Thyroid gland (tissue), 4 donors: ENCODE measurements at regions not wholly inside any gene's neighbourhood (a gene's known extent, or its start where the extent isn't known, plus 50 kb on each side); places are given as distances from the start of the nearest gene placed in this dataset.

Source experiments
- DNase-seq, 2 donors: peaks; one replicate each; pipeline ENCODE4 v3.0.0-alpha.2; 2019
- H3K27ac ChIP-seq, 3 donors: fragments of 200-600 bp; sonication (generic); 1 replicate in 2 of 3; 2 replicates in 1 of 3; pipeline ENCODE4 v1.5.1; 2016 to 2019; ENCODE audit warnings: mild to moderate bottlenecking in 1 of 3, moderate library complexity in 1 of 3
- H3K27me3 ChIP-seq: fragments of 200-600 bp; sonication (generic); one replicate; pipeline ENCODE4 v1.5.1; 2019
- H3K36me3 ChIP-seq, 2 donors: fragments of 200-600 bp; sonication (generic); one replicate each; pipeline ENCODE4 v1.5.1; 2016 to 2019
- H3K4me1 ChIP-seq, 2 donors: fragments of 200-600 bp; sonication (generic); one replicate each; pipeline ENCODE4 v1.5.1; 2017 to 2019
- H3K4me3 ChIP-seq, 3 donors: fragments of 200-600 bp; sonication (generic); replicated peaks in 1 of 3; 1 replicate in 2 of 3; 2 replicates in 1 of 3; pipeline ENCODE4 v1.5.1; 2016; ENCODE audit warnings: mild to moderate bottlenecking in 1 of 3
- H3K9me3 ChIP-seq: fragments of 200-600 bp; sonication (generic); one replicate; pipeline ENCODE4 v1.5.1; 2017
- CTCF ChIP-seq, 6 experiments: fragments of 200-600 bp in 3 of 6; fragments of 450-650 bp in 3 of 6; sonication (generic) in 3 of 6; IDR thresholded peaks; one replicate each; pipeline ENCODE4 v1.5.1; 2016 to 2019; ENCODE audit warnings: antibody characterized with exemption in 6 of 6, mild to moderate bottlenecking in 2 of 6, inconsistent platforms in 1 of 6, moderate library complexity in 1 of 6
- POLR2A ChIP-seq, 2 donors: fragments of 450-650 bp; IDR thresholded peaks; one replicate each; pipeline ENCODE4 v1.6.1; 2017; ENCODE audit warnings: antibody characterized with exemption in 2 of 2, mild to moderate bottlenecking in 2 of 2, moderate library complexity in 1 of 2
- WGBS, 2 donors: methylation state at CpG; one replicate each; pipeline ENCODE4 v1.1.5; 2017; 5-methylcytosine and 5-hydroxymethylcytosine counted together
- intact Hi-C: fragments of 100-400 bp; cut with DNase I; formaldehyde crosslinking; loops from one replicate; pipeline ENCODE4 v1.15.1; 2023

GRCh38 chr10:31100662-31101061 lies 69.0 kb upstream of the ZNF438 start:
- Histone ChIP-seq H3K27ac (no peak overlapping the region), H3K36me3 (no peaks in the 10 kb centered on the region), H3K27me3 (no peaks in the 10 kb centered on the region), H3K4me1 (peaks cover 0 to 26% of the 10 kb centered on the region in 2 donors), H3K4me3 (no peak overlapping the region), H3K9me3 (no peaks in the 10 kb centered on the region)
- WGBS, 2 donors, result 96 to 98% methylated on average over 8 of the region's 8 CpGs
- DNase-seq, result no peak
- intact Hi-C loops, result no loop called here
- TF ChIP-seq CTCF (IDR thresholded peaks at IDR 0.05) (no peak), POLR2A (IDR thresholded peaks at IDR 0.05) (no peak)

GRCh38 chr10:31101123-31101522 lies 69.5 kb upstream of the ZNF438 start:
- Histone ChIP-seq H3K9me3 (no peaks in the 10 kb centered on the region), H3K36me3 (no peaks in the 10 kb centered on the region), H3K27ac (no peak overlapping the region), H3K27me3 (no peaks in the 10 kb centered on the region), H3K4me3 (no peak overlapping the region), H3K4me1 (peaks cover 0 to 26% of the 10 kb centered on the region in 2 donors)
- peak; percentile 73 to 79 for DNase-seq
- intact Hi-C loops, result no loop called here
- no peak for TF ChIP-seq CTCF (IDR thresholded peaks at IDR 0.05)
- TF ChIP-seq POLR2A (IDR thresholded peaks at IDR 0.05), result no peak
- WGBS, 2 donors, result 19 to 39% methylated on average over 4 of the region's 4 CpGs

- no peak for TF ChIP-seq POLR2A (IDR thresholded peaks at IDR 0.05)
- TF ChIP-seq CTCF (IDR thresholded peaks at IDR 0.05), result no peak
- 32 to 40% methylated on average over 2 of the region's 2 CpGs for WGBS, 2 donors
- Histone ChIP-seq H3K27ac (no peak overlapping the region), H3K9me3 (no peaks in the 10 kb centered on the region), H3K4me3 (no peak overlapping the region), H3K36me3 (no peaks in the 10 kb centered on the region), H3K4me1 (peaks cover 0 to 26% of the 10 kb centered on the region in 2 donors), H3K27me3 (no peaks in the 10 kb centered on the region)
- intact Hi-C loops, result no loop called here
- DNase-seq, result peak; percentile 38 to 46
These were observed 70.8 kb upstream of the ZNF438 start for GRCh38 chr10:31102421-31102820.

- Histone ChIP-seq H3K36me3 (no peaks in the 10 kb centered on the region), H3K27ac (no peak overlapping the region), H3K4me3 (no peak overlapping the region), H3K9me3 (no peaks in the 10 kb centered on the region), H3K27me3 (no peaks in the 10 kb centered on the region), H3K4me1 (peaks cover 0 to 26% of the 10 kb centered on the region in 2 donors)
- TF ChIP-seq POLR2A (IDR thresholded peaks at IDR 0.05) (no peak), CTCF (IDR thresholded peaks at IDR 0.05) (no peak)
- intact Hi-C loops, result no loop called here
- whole genome bisulfite sequencing, 2 donors, result 49 to 78% methylated on average over 3 of the region's 3 CpGs
- DNase-seq, result no peak
These were observed 71.4 kb upstream of the ZNF438 start for GRCh38 chr10:31103112-31103511.

- no peak overlapping the region for H3K27ac ChIP-seq
- intact Hi-C loops, result no loop called here
- 71 to 73% methylated on average over 3 of the region's 3 CpGs for WGBS, 2 donors
- TF ChIP-seq CTCF (IDR thresholded peaks at IDR 0.05) (no peak), POLR2A (IDR thresholded peaks at IDR 0.05) (no peak)
- H3K4me1 ChIP-seq, result peaks cover 0 to under 1% of the 10 kb centered on the region in 2 donors
- no peak overlapping the region for H3K4me3 ChIP-seq
- H3K27me3 ChIP-seq, result no peaks in the 10 kb centered on the region
- no peak for DNase-seq
- no peaks in the 10 kb centered on the region for H3K9me3 ChIP-seq
- H3K36me3 ChIP-seq, result no peaks in the 10 kb centered on the region
These were observed 81.3 kb upstream of the ZNF438 start for GRCh38 chr10:31112961-31113360.
